GM23338 (cell line): ENCODE measurements at regions not wholly inside any gene's neighbourhood (a gene's known extent, or its start where the extent isn't known, plus 50 kb on each side); places are given as distances from the start of the nearest gene placed in this dataset.

ENCODE experiments used
- ATAC-seq: fragments of 200-7000 bp; cut with Tn5 transposase; 3 replicates; pipeline ENCODE4 v1.9.1; 2020
- DNase-seq: peaks from one replicate; pipeline ENCODE4 v3.0.0-alpha.2; 2015; ENCODE audit warnings: low spot score
- H2AFZ ChIP-seq: fragments of 200-600 bp; sonication (generic); 2 replicates; pipeline ENCODE4 v1.8.0; 2016; ENCODE audit warnings: antibody characterized with exemption, mild to moderate bottlenecking, moderate library complexity
- H3F3A ChIP-seq: fragments of 200-600 bp; sonication (generic); replicated peaks from 2 replicates; pipeline ENCODE4 v1.8.0; 2017; ENCODE audit warnings: antibody characterized with exemption, mixed run types, low read depth
- H3K27ac ChIP-seq: fragments of 200-600 bp; sonication (generic); 2 replicates; pipeline ENCODE4 v1.6.1; 2016; ENCODE audit warnings: low read depth
- H3K27me3 ChIP-seq: fragments of 200-600 bp; sonication (generic); 2 replicates; pipeline ENCODE4 v1.8.0; 2016; ENCODE audit warnings: mild to moderate bottlenecking, mixed run types, moderate library complexity; ENCODE audit not compliant: insufficient read depth
- H3K36me3 ChIP-seq: fragments of 200-600 bp; sonication (generic); 2 replicates; pipeline ENCODE4 v1.8.0; 2016; ENCODE audit warnings: mild to moderate bottlenecking; ENCODE audit not compliant: insufficient read depth
- H3K4me1 ChIP-seq: fragments of 200-600 bp; sonication (generic); 2 replicates; pipeline ENCODE4 v1.8.0; 2016; ENCODE audit warnings: mild to moderate bottlenecking, moderate library complexity; ENCODE audit not compliant: insufficient read depth
- H3K4me2 ChIP-seq: fragments of 200-600 bp; sonication (generic); 2 replicates; pipeline ENCODE4 v1.7.1; 2017; ENCODE audit warnings: mixed run types
- H3K4me3 ChIP-seq: fragments of 200-600 bp; sonication (generic); 2 replicates; pipeline ENCODE4 v1.6.1; 2016; ENCODE audit warnings: mixed run types
- H3K79me2 ChIP-seq: fragments of 200-600 bp; sonication (generic); replicated peaks from 2 replicates; pipeline ENCODE4 v1.8.0; 2017; ENCODE audit warnings: mild to moderate bottlenecking; ENCODE audit not compliant: insufficient read depth
- H3K9me2 ChIP-seq: fragments of 200-600 bp; sonication (generic); 2 replicates; pipeline ENCODE4 v1.8.0; 2017; ENCODE audit not compliant: insufficient read depth
- H4K20me1 ChIP-seq: fragments of 200-600 bp; sonication (generic); replicated peaks from 2 replicates; pipeline ENCODE4 v1.8.0; 2017; ENCODE audit warnings: mild to moderate bottlenecking; ENCODE audit not compliant: insufficient read depth
- H3K27ac Mint-ChIP-seq: 2 replicates; pipeline ENCODE4 v1.8.0; 2020; ENCODE audit warnings: inconsistent platforms, mild to moderate bottlenecking, moderate library complexity, mixed read lengths
- H3K27me3 Mint-ChIP-seq: 3 replicates; pipeline ENCODE4 v1.8.0; 2022; ENCODE audit warnings: low read depth, mild to moderate bottlenecking, moderate library complexity, mixed read lengths, inconsistent platforms; ENCODE audit not compliant: insufficient read depth, poor library complexity
- H3K36me3 Mint-ChIP-seq: 3 replicates; pipeline ENCODE4 v1.8.0; 2021; ENCODE audit warnings: low read depth, mild to moderate bottlenecking, inconsistent platforms, moderate library complexity, mixed read lengths
- H3K4me1 Mint-ChIP-seq: 3 replicates; pipeline ENCODE4 v1.8.0; 2020; ENCODE audit warnings: mild to moderate bottlenecking, inconsistent platforms, mixed read lengths
- H3K4me3 Mint-ChIP-seq: 3 replicates; pipeline ENCODE4 v1.8.0; 2021; ENCODE audit warnings: moderate library complexity, mild to moderate bottlenecking, inconsistent platforms, mixed read lengths
- H3K9me3 Mint-ChIP-seq: 3 replicates; pipeline ENCODE4 v1.8.0; 2020; ENCODE audit warnings: moderate library complexity, mild to moderate bottlenecking, inconsistent platforms, mixed read lengths
- CREB1 ChIP-seq: fragments of 250-450 bp; sonication (Bioruptor Pico); IDR thresholded peaks from 2 replicates; pipeline ENCODE4 v1.5.0; 2020; ENCODE audit warnings: low read depth, mild to moderate bottlenecking, moderate library complexity
- CTCF ChIP-seq, 2 experiments: fragments of 200-600 bp in 1 of 2; sonication (generic) in 1 of 2; conservative IDR thresholded peaks; 2 replicates each; pipeline versions ENCODE4 v1.5.1 to v1.6.1; 2016 to 2017; ENCODE audit warnings: antibody characterized with exemption in 2 of 2, low read depth in 2 of 2, mild to moderate bottlenecking in 2 of 2, moderate library complexity in 1 of 2
- STAT1 ChIP-seq: IDR thresholded peaks from one replicate; pipeline ENCODE4 v1.6.1; 2016; ENCODE audit warnings: antibody characterized with exemption; ENCODE audit not compliant: unreplicated experiment
- ZNF114 ChIP-seq: fragments of 250-450 bp; sonication (Bioruptor Pico); IDR thresholded peaks from 2 replicates; pipeline ENCODE4 v1.5.0; 2020; ENCODE audit warnings: mild to moderate bottlenecking, moderate library complexity
- ZNF462 ChIP-seq: fragments of 250-450 bp; sonication (Bioruptor Pico); IDR thresholded peaks from 2 replicates; pipeline ENCODE4 v1.5.0; 2020; ENCODE audit warnings: mild to moderate bottlenecking, moderate library complexity

- TF ChIP-seq ZNF462 = no peak
Measured at GRCh38 chr2:120802158-120802557, 66.5 kb downstream of the GLI2 start (continued).

- Histone ChIP-seq H3K27ac (no peak overlapping the region), H3K4me3 (no peak overlapping the region), H3K36me3 (no peaks in the 10 kb centered on the region; the same call in 1 of the 2 replicates), H3K9me2 (no peaks in the 10 kb centered on the region), H3K27me3 (no peaks in the 10 kb centered on the region), H3K4me2 (0 out of 2 replicates have a peak overlapping the region, but pooled peaks have one; percentile 29), H3F3A (0 out of 2 replicates have a peak, but pooled peaks cover 11% of the 10 kb centered on the region), H3K79me2 (peaks cover 87% of the 10 kb centered on the region), H4K20me1 (peaks cover 19% of the 10 kb centered on the region), H2AFZ (no peak overlapping the region), H3K4me1 (peaks cover 30% of the 10 kb centered on the region)
- DNase-seq (no peak), ATAC-seq (peak; percentile 20; the same call in 2 of the 3 replicates)
- Mint-ChIP-seq H3K4me3 (no peak overlapping the region), H3K27ac (no peak overlapping the region), H3K4me1 (peaks cover 48% of the 10 kb centered on the region), H3K9me3 (no peaks in the 10 kb centered on the region), H3K36me3 (peaks cover 10% of the 10 kb centered on the region), H3K27me3 (peaks cover 28% of the 10 kb centered on the region)
- TF ChIP-seq ZNF114 (CRISPR knock-in tag) = no peak
- no peak for TF ChIP-seq STAT1
- no peak for TF ChIP-seq CREB1 (CRISPR knock-in tag)
- TF ChIP-seq CTCF (conservative IDR thresholded peaks at IDR 0.05; ENCODE audit: low read depth in 2 of 2) = no peak
Measured at GRCh38 chr2:120802867-120803484, 67.3 kb downstream of the GLI2 start.
